GM19023 (cell line): ENCODE measurements at regions not wholly inside any gene's neighbourhood (a gene's known extent, or its start where the extent isn't known, plus 50 kb on each side); places are given as distances from the start of the nearest gene placed in this dataset.
"Not testable (repeated sequence)": the region's sequence is repeated elsewhere in the genome, so short reads cannot be mapped to it uniquely, and the experiment has no call there.

ENCODE experiments used
- ATAC-seq: cut with Tn5 transposase; IDR thresholded peaks from one replicate; pipeline ENCODE4 v1.9.1; 2021; ENCODE audit warnings: mild to moderate bottlenecking, moderate library complexity; ENCODE audit not compliant: unreplicated experiment

GRCh38 chrX:65831268-65831667, 163.8 kb downstream of the MSN start:
- ATAC-seq = no peak

GRCh38 chrX:65828599-65828998, 161.1 kb downstream of the MSN start:
- no peak for ATAC-seq

DNA sequence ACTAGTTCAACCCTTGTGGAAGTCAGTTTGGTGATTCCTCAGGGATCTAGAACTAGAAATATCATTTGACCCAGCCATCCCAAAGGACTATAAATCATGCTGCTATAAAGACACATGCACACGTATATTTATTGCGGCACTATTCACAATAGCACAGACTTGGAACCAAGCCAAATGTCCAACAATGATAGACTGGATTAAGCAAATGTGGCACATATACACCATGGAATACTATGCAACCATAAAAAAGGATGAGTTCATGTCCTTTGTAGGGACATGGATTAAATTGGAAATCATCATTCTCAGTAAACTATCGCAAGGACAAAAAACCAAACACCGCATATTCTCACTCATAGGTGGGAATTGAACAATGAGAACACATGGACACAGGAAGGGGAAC, 157.8 kb downstream of the MSN start:
- not testable (repeated sequence) for ATAC-seq

DNA sequence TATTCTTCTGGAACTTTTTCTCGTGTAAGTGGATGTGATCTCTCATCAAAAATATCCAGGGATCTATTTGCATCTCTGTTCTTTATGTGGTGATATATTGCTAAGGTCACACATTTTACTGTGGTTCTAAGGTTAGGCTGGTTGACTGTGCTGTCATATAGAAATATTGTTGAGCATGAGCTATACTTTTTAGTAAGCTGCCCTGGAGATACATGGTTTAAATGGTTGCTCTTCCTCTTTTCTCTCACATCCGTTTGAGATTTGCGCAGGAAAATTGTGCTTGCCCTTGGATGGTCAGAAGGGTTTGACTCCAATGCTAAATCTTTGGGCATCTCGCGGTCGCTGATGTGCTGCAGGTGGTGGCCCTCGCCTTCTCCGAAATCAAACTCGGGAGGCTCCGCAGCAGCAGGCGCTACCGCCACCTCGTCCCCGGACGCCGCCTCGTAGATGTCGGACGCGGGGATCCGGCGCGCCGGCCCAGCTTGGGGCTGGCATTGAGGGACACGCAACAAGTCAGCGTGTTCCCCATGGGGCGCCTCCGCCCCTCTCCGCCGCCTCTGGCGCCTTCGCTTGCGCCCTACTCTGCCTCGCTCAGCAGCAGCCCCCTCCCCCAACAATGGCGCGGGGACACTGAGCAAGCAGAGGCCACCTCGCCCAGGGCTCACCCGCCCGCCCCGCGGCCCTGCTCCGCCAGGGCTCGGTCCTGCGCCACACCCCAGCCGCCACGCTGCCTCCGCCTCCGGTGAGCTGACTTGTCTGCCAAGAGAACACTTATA, 154.5 kb downstream of the MSN start:
- ATAC-seq = no peak

DNA sequence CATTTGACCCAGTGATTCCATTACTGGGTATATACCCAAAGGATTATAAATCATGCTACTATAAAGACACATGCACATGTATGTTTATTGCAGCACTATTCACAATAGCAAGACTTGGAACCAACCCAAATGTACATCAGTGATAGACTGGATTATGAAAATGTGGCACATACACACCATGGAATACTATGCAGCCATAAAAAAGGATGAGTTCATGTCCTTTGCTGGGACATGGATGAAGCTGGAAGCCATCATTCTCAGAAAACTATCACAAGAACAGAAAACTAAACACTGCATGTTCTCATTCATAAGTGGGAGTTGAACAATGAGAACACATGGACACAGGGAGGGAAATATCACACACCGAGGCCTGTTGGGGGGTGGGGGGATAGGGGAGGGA, 152.5 kb downstream of the MSN start:
- ATAC-seq = not testable (repeated sequence)

GRCh38 chrX:65813245-65813644, 145.8 kb downstream of the MSN start:
- no peak for ATAC-seq

DNA sequence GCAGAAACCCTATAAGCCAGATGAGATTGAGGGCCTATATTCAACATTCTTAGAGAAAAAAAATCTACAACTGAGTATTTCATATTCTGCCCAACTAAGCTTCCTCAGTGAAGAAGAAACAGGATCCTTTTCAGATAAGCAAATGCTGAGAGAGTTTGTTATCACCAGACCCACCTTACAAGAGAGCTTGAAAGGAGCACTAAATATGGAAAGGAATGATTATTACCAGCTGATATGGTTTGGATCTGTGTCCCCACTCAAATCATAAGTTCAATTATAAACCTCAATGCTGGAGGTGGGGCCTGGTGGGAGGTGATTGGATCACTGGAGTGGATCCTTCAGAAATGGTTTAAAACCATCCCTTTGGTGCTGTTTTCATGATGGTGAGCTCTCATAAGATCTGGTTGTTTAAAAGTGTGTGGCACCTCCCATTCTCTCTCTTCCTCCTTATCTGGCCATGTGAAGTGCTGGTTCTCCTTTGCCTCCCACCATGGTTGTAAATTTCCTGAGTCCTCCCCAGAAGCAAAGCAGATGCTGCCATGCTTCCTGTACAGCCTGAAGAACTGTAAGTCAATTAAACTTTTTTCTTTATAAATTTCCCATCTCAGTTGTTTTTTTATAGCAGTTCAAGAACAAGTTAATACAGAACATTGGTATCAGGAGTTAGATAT, 144.2 kb downstream of the MSN start:
- no peak for ATAC-seq
